Skeletal muscle cell (primary cell): ENCODE measurements at regions not wholly inside any gene's neighbourhood (a gene's known extent, or its start where the extent isn't known, plus 50 kb on each side); places are given as distances from the start of the nearest gene placed in this dataset.
"Not testable (repeated sequence)": the region's sequence is repeated elsewhere in the genome, so short reads cannot be mapped to it uniquely, and the experiment has no call there.

Experiments used
- DNase-seq: peaks from one replicate; pipeline ENCODE4 v3.0.0-alpha.2; 2010; ENCODE audit warnings: low read depth
- H3K4me3 ChIP-seq: 2 replicates; pipeline ENCODE4 v1.5.1; 2011; ENCODE audit warnings: low read depth, mild to moderate bottlenecking, control low read depth, low read length, moderate library complexity

DNA sequence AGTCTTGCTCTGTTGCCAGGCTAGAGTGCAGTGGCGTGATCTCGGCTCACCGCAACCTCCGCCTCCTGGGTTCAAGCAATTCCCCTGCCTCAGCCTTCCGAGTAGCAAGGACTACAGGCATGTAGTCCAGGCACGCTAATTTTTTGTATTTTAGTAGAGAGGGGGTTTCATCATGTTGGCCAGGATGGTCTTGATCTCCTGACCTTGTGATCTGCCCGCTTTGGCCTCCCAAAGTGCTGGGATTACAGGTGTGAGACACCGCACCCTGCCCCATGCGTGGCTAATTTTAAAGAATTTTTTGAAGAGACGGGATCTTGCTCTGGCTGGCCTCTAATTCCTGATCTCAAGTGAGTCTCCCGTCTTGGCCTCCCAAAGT lies 168.8 kb upstream of the ZNF217 start:
- H3K4me3 ChIP-seq, DNase-seq: not testable (repeated sequence)

DNA sequence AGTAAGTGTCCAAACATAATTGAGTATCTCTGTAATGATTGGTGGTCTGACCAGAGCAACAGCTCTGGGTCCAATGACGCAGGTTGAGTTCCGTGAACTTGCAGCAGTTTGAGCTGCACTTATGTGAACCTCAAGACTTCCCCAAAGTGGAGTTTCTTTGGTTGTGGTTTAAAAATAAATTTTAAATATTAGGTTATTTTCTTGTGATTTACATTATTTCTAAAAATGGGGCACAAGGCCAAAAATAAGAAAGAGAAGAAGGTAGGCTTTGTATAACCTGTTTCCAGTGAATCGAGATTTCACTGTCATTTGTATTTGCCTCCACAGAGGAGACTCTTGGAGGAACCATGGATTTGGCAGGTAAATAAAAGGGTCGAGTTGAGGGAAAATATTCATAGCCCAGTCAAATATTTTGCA lies 166.4 kb upstream of the ZNF217 start:
- H3K4me3 ChIP-seq, result no peak overlapping the region

DNA sequence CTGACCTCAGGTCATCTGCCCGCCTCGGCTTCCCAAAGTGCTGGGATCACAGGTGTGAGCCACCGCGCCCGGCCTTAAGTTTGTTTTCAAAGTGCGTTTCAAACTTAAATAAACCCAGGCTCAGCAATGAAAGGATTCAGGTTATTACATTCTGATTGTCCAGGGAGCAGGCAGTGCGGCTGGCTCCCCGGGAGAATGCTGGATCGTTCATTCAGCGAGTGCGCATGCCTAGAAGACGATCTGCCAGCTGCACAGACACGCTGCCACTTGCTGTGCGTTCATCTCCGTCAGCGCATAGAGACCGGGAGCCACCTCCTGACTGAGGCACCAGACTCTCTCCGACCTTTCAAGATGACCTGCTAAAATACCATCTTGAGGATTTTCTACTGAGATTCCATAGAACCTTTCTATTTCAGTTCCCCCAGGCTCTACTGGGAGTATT lies 163.9 kb upstream of the ZNF217 start:
- DNase-seq, result no peak

More for the DNA sequence above, 166.4 kb upstream of the ZNF217 start:
- DNase-seq, result no peak

DNA sequence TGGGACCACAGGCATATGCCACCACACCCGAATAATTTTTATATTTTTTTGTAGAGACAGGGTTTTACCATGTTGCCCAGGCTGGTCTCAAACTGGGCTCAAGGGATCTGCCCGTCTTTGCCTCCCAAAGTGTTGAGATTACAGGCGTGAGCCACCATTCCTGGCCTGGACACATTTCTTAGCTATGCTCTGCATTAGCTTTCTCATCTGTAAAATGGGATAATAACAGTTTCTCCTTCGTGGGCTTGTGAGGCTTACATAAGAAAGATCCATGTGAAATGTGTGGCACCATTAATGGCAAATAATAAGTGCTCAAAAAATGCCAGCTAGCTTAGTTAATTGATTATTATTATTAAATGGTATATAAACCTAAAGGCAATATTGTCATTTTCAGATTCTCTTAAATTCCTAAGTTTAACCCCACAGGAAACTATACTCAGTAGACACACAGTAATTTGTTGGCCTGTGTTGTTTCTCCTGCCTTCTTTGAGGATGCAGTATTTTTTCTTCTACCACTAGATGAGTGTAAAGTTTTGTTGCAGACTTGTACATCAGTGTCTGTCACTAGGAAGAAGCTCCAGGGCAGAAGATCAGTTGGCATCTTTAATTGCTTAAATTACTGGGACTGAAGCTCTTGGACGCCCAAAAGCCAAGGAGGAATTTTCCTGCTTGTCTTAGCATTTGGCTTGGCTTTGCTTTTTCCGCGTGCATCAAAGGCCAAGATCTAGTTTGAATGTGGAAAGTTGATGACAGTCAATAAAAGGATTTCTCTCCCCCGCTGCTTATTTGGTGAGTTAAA lies 162.3 kb upstream of the ZNF217 start:
- H3K4me3 ChIP-seq, result no peak overlapping the region

More for the DNA sequence above, 163.9 kb upstream of the ZNF217 start:
- H3K4me3 ChIP-seq, result no peak overlapping the region

DNA sequence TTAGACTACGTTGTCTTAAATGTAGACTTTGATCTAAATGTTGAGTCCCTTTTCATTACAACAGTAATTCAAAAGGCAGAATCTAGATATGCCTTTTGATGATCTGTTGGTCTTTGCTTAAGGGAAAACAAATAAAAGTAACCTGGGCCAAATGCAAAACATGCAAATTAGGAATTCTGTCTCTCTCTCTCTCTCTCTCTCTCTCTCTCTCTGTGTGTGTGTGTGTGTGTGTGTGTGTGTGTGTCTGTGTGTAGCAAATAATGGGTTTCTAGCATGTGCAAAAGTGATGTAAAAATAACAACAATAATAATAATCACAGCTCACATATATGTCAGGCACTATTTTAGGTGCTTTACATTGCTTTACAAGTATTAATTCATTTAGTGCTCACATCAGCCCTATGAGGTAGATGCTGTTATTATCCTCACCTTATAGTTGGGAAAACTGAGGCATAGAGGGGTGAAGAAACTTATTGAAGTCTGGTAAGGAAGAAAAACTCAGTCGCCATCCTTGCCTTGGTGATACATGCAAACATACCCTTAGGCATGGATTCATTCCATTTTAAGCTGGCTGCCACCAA lies 160.3 kb upstream of the ZNF217 start:
- no peak overlapping the region for H3K4me3 ChIP-seq
- no peak for DNase-seq

More for the DNA sequence above, 162.3 kb upstream of the ZNF217 start:
- no peak for DNase-seq

DNA sequence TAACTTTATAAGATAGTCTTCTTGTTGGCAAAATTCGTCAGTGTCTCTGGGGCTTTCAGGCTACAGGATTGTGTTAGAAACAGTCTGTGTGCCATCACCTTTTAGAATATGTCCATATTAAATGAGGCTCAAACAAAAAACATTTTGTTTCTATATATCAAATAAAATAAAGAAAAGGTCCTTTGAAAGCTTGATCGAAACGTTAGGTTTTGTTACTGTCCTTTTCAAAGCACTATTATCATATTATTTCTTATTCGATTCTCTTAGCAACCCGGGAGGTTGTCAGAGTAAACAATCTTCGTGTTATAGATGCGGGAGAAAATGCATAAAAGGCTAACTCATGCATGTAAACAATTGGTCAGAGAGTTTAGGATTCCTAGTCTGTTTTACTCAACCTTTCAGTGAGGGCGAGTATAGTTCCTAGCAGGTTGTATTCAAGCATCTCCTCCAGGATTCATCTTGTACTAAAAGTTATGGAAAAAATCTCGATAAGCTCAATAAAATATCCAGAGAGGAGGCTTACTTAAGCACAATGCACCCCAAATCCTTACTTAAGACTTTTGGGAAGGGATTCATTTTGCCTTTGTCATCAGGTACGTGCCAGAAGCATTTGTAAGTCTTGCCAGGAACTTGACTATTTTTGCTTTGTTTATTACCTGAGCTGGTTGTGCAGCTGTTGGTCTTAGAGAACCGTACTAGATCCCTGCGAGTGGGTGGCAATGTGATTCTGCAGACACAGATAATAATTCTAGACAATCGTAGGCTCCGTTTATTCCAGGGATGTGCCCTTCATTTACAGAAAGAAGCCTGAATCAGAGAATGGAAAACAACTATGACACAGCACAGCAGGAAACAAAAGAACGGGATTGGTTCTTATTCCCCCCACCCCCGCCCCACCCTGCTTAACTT lies 159.6 kb upstream of the ZNF217 start:
- no peak overlapping the region for H3K4me3 ChIP-seq
- DNase-seq, result no peak

DNA sequence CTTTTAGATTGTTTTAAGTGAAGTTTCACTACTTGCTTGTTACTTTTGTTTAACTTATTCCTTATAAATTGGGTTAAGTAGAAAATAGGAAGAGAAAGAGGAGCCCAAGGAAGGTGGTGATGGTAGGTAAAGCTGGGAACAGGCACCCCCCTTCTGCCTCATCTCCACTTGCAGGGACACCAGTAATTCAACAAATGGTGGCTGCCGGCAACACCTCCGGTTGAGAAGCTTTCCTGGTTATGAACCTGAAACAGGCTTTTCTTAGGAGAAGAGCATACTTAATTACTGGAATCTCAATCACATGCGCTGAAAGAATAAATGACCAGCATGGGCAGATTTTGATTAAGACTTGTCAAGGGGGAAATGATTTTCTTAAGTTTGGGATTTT lies 158.9 kb upstream of the ZNF217 start:
- H3K4me3 ChIP-seq, result no peak overlapping the region
- no peak for DNase-seq

DNA sequence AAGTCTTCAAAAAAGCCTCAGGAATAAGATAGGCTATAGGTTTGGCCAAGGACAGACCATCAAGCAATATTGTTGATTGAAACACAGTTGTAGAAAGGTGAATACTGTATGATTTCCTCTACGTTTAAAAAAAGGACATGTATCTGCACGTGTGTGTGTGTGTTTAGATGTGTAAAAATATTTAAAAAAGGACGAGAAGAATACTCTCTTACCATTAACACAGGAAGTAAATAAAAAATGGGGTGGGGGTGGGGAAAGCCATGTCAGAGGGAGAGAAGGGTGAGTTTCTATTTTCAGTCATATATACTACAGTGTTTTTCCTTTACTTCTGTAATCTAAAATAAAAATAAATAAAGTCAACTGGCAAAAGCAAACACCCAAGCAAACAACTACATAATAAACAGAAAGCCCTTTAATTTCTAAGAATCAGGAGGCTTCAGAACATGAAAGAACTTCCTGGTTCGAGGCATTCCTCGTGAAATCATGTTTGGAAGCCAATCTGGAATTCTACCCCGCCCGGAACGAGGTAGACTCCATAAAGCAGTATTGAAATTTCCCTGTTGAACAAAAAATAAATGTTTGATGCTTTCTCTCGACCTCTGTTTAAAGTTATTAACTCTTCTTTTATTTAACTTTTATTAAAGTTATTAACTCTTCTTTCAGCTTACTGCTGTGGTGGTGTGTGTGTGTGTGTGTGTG lies 158.1 kb upstream of the ZNF217 start:
- no peak overlapping the region for H3K4me3 ChIP-seq
- DNase-seq, result no peak

DNA sequence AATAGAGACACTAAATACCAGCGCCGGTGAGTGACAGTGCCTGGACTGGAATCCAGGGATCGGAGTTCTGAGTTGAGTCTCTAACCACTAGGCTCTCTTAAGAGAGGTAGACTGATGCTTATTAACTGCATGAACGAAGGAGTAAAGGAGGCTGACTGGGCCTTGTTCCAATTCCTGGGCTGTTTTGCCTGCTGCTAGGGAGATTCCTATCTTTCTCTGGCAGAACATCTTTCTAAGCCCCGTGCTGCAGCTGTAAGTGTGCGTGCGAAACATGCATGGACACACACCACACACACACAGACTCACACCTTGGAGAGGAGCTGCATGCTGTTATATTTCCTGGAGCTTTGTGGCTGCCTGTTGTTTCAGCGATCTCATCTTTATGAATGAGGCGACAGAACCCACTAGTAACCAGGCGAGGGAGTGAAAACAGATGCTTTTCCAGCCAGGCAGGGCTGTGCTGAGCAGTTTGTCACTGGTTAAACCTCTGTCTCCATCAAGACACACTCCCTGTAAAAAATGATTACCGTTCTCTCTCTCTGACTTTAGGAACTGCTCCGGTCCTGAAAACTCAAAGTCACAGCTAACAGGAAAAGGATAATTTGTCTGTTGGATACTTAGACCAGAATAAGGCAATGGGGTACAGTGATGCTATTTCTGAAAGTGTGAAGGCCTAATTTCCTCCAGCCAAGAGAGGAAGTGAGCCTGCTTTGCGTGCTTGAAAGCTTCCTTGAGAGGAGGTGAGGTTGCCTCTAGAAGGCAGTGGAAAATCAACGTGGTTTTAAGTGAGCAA lies 157.4 kb upstream of the ZNF217 start:
- H3K4me3 ChIP-seq, result no peak overlapping the region
- peak; percentile 92 for DNase-seq

DNA sequence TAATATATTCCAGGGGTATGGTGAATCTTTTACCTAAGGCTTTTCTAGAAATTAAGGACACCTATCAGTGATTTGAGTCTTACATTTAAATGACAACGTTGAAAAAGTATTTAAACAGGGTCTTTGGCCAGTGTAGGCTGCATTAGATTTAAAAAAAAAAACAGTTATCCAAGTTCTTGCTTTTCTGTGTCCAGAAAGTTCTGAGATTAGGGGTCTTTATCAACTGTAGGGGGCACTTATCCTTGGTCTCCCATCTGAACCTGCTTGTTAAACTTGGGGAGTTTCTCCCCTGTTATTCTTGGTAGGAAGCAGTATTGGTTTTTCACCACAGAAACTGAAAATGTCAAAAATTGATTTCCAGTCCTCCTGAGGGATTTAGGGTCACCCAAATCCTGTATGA lies 155.9 kb upstream of the ZNF217 start:
- no peak overlapping the region for H3K4me3 ChIP-seq
- DNase-seq, result no peak

DNA sequence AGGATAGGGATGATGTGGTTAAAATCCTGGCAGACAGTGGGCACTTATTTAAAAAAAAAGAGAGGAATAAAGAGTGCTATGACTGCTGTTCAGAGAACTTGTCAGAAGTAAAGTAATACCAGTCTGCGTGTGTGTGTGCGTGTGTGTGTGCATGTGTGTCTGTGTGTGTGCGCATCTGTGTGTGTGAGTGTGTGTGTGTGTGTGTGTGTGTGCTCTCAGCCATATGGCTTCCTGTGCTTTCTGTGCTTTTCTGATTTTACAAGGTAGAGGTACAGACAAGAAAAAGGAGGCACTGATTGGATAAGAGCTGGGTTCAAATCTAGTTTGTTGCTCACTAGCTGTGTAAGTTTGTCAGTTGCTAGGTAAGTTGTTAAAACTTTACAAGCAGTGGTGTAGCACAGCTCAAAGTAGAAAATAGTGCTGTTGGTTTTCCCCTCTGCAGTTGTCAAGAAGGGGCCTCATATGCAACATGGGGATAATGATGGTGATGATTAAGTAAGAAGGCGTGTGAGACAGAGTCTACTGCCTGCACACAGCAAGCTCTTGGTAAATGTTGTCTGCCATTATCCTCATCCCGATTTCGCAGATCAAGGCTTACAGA lies 155.3 kb upstream of the ZNF217 start:
- peak; percentile 72 for DNase-seq
- no peak overlapping the region for H3K4me3 ChIP-seq

DNA sequence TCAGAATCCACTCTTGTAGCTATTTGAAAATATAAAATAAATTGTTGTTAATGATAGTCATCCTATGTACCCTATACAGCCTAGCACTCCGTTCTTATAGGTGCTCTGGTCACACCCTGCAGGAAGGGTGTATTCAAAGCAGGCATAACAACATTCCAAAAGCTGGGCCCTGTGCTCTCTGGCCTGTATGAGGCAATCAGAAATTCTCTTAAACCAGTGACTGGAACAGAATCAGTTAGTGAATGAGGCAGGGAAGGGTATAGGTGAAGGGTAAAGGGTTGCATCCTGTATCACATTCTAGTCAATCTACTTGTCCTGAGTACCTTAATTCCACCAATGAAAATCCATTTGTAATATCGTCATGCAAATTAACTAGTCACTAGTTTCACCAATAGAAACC lies 154.5 kb upstream of the ZNF217 start:
- DNase-seq, result no peak
- H3K4me3 ChIP-seq, result no peak overlapping the region

DNA sequence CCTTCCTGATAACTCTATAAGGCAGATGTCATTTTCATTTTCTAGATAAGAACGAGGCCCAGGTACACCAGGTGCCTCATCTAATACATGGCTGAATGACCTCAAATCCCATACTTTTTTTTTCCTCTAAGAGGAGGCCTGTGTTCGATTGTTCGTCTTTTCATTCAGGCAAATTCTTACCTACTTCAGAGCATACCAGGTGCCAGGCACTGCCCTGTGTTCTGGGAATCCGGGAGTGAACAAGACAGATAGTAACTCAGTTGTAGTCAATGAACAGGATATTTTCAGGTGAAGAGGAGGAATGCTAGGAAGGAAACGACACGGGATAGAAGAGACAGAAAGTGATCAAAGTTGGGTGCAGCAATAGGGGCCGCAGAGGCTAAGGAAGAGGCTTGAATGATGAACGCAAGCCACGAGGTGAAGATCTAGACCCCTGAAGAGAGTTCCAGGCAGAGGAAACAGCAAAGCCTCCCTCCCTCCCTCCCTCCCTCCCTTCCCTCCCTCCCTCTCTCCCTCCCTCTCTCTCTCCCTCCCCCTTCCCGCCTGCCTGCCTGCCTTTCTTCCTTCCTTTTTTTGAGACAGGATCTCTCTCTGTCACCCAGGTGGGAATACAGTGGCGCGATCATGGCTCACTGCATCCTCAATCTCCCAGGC lies 150.1 kb upstream of the ZNF217 start:
- H3K4me3 ChIP-seq, result no peak overlapping the region
- no peak for DNase-seq

DNA sequence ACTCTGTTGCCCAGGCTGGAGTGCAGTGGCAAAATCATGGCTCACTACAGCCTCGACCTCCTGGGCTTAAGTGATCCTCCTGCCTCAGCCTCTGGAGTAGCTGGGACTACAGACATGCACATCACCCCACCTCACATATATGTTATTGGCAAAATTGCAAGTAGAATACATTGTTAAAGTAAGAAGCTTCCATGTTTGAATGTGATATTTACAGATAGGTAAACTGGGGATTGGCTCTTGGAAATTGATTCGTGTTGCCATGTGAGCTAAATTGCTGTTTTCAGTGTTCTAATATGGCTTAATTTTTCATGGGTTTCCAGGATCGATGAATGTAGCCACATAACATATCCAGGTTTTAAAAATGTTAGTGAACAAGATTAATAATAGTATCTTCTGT lies 149.0 kb upstream of the ZNF217 start:
- no peak overlapping the region for H3K4me3 ChIP-seq
- no peak for DNase-seq

DNA sequence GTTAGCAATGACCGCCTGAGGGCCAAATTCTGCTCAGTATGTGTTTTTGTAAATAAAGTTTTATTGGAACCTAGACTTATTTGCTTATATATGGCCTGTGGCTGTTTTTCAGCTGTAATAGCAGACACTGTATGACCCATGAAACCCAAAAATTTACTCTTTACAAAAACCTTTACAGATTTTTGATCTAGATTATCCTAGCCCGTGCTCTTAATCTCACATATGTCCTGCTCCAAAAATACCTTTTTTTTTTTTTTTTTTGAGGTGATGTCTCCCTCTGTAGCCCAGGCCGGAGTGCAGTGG lies 148.0 kb upstream of the ZNF217 start:
- DNase-seq, result no peak
- H3K4me3 ChIP-seq, result no peak overlapping the region

DNA sequence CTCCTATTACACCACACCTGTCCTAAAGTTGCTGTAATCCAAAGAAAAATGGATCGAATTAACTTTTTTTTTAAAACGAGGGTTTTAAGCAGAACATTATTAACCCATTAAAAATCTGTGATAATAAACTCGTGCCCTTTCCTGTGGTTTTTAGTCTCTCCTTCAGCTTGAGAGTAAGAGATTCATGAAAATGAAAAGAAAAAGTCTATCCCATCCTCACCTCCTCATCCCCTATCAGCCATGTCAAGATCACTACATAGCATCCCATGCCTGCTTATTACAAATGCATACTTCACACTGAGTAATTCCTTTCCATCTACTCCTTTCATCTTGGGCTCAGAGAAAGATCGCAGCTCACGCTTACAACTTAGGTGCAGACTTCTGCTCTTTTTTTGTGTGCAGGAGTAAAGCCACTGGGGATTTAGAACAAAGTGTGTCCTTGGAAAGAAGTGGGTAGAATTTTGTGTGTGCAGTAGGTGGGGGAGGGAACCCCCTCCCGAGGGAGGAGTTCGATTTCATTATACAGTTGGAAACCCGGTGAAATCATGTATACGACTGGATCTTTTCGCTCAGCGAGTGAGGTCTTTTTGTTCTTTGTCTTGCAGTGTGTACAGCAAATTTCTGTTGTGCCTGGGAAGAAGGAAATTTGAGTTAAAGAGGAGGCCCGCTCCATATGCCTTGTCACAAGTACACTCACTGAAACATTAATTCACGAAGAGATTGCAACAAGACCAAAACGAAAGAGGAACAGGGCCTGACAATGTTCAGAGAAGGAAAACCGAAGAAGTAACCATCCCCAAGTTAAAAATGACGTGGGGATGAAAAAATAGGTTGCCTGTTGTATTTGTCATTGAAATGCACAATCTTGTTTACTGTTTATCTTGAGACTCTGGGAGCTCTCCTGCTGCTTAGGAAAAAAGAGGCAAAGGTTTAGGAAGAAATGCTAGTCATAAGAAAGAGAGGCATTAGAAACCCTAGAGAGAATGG lies 146.5 kb upstream of the ZNF217 start:
- peak overlapping the region; percentile 7 for H3K4me3 ChIP-seq
- no peak for DNase-seq
